Left renal pelvis (tissue), 4 donors: ENCODE measurements at regions not wholly inside any gene's neighbourhood (a gene's known extent, or its start where the extent isn't known, plus 50 kb on each side); places are given as distances from the start of the nearest gene placed in this dataset.

Experiments used
- DNase-seq, 4 donors: peaks; one replicate each; pipeline ENCODE4 v3.0.0-alpha.2; 2013; ENCODE audit warnings: low read depth in 4 of 4, low spot score in 3 of 4

DNA sequence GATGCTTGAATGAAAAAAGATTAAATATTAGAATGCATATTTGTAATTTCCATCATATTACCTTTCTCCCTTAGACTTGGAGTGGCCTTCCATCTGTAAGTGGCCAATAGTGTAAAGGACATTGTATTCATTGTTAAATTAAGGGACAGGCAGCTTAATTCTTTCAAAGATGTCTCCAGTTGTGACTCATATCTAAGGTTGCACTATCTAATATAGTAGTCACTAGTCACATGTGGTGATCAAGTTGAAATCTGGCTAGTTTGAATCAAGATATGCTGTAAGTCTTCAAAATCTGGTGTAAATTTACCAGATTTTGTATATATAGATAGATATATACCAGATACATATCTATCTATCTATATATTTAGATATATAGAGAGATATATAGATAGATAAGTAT lies 52.4 kb upstream of the AGPS start:
- no peak for DNase-seq

DNA sequence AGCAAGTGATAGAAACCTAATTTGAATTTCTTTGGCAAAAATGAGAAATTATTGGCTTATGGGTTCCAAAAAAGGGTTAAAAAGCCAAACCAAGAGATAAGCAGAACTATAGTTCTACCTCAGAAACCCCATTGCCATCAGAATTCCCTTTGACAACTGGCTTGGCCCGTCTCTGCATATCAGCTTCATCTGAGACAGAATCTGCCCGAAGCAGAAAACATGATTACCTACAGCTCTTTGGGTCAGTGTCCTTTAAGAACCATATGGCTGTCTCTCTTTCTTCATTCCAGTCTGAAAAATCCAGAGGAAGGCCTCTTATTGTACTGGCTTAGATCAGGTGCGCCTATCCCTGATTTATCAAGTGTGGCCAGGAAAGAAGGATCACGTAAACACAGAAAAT lies 49.8 kb upstream of the AGPS start:
- DNase-seq: no peak
